ENCODE measurements at regions not wholly inside any gene's neighbourhood (a gene's known extent, or its start where the extent isn't known, plus 50 kb on each side); places are given as distances from the start of the nearest gene placed in this dataset.

GRCh38 chr2:134131681-134132489 is 122.0 kb upstream of the MGAT5 start:
- DNase-seq, result no peak

- DNase-seq, result no peak
These were observed 121.4 kb upstream of the MGAT5 start for GRCh38 chr2:134132490-134132857.

GRCh38 chr2:134133622-134134312 is 120.1 kb upstream of the MGAT5 start:
- no peak for DNase-seq

- DNase-seq, result no peak
These were observed 119.6 kb upstream of the MGAT5 start for GRCh38 chr2:134134313-134134706.

- DNase-seq, result no peak
These were observed 119.0 kb upstream of the MGAT5 start for GRCh38 chr2:134134827-134135226.

- DNase-seq, result no peak
These were observed 118.1 kb upstream of the MGAT5 start for GRCh38 chr2:134135793-134136192.

GRCh38 chr2:134136731-134137130 is 117.1 kb upstream of the MGAT5 start:
- no peak for DNase-seq

GRCh38 chr2:134137182-134137611 is 116.7 kb upstream of the MGAT5 start:
- DNase-seq, result no peak

GRCh38 chr2:134138115-134138514 is 115.8 kb upstream of the MGAT5 start:
- no peak for DNase-seq

GRCh38 chr2:134139611-134140010 is 114.3 kb upstream of the MGAT5 start:
- DNase-seq, result peak; percentile 23

- peak; percentile 46 for DNase-seq
These were observed 113.6 kb upstream of the MGAT5 start for GRCh38 chr2:134140251-134140661.

- DNase-seq, result no peak
These were observed 112.1 kb upstream of the MGAT5 start for GRCh38 chr2:134141598-134142340.

- no peak for DNase-seq
These were observed 111.5 kb upstream of the MGAT5 start for GRCh38 chr2:134142341-134142738.

- no peak for DNase-seq
These were observed 111.0 kb upstream of the MGAT5 start for GRCh38 chr2:134142903-134143302.

GRCh38 chr2:134143568-134143967 is 110.3 kb upstream of the MGAT5 start:
- DNase-seq, result no peak

GRCh38 chr2:134144081-134144596 is 109.7 kb upstream of the MGAT5 start:
- DNase-seq, result no peak

GRCh38 chr2:134144651-134145050 is 109.2 kb upstream of the MGAT5 start:
- no peak for DNase-seq

- DNase-seq, result no peak
These were observed 108.4 kb upstream of the MGAT5 start for GRCh38 chr2:134145519-134145918.

- no peak for DNase-seq
These were observed 107.7 kb upstream of the MGAT5 start for GRCh38 chr2:134146161-134146560.

GRCh38 chr2:134146620-134147019 is 107.3 kb upstream of the MGAT5 start:
- no peak for DNase-seq

- no peak for DNase-seq
These were observed 105.7 kb upstream of the MGAT5 start for GRCh38 chr2:134148172-134148571.

- DNase-seq, result no peak
These were observed 104.9 kb upstream of the MGAT5 start for GRCh38 chr2:134148843-134149472.

- DNase-seq, result no peak
These were observed 104.0 kb upstream of the MGAT5 start for GRCh38 chr2:134149904-134150303.
